ENCODE measurements at regions not wholly inside any gene's neighbourhood (a gene's known extent, or its start where the extent isn't known, plus 50 kb on each side); places are given as distances from the start of the nearest gene placed in this dataset.

DNA sequence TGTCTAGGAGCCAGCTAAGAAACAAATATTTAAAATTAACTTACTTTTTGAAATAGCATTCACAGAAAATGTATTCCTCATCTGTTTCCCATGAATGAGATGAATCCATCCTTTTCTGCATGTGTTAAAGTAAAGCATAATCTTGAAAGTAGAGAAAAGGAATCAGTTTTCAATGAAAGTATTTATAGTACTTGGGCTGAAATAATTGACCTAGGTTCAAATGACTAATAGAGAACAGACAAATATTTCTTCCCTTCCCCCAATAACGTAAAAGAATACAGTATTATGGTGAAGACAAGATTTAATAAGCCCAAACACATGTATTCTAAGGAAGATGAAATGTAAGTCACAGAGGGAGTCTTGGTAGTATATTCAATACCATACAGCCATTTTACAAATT lies 403.5 kb downstream of the ZNF608 start:
- DNase-seq (ENCODE audit: low read depth in 2 of 2), result peak; percentile 10 to 76
- H2AFZ ChIP-seq (ENCODE audit: low read length), result no peak overlapping the region
- no peaks in the 10 kb centered on the region for H3K79me2 ChIP-seq (ENCODE audit: control insufficient read depth, insufficient read depth, low read length)
- no peak overlapping the region for H3K9ac ChIP-seq (ENCODE audit: insufficient read depth, low read length)
- H3K27me3 ChIP-seq (ENCODE audit: control insufficient read depth, insufficient read depth, low read length), result no peaks in the 10 kb centered on the region
- H4K20me1 ChIP-seq (ENCODE audit: control insufficient read depth, extremely low read depth, insufficient read depth, low read length), result no peaks in the 10 kb centered on the region
- H3K36me3 ChIP-seq (ENCODE audit: control insufficient read depth, insufficient read depth, low read length), result no peaks in the 10 kb centered on the region
- peak overlapping the region; percentile 23 for H3K27ac ChIP-seq (ENCODE audit: insufficient read depth, low read length)
- TF ChIP-seq EZH2 (IDR thresholded peaks at IDR 0.05; ENCODE audit: low read length, missing control alignments), result no peak
- TF ChIP-seq, protein P1, sequence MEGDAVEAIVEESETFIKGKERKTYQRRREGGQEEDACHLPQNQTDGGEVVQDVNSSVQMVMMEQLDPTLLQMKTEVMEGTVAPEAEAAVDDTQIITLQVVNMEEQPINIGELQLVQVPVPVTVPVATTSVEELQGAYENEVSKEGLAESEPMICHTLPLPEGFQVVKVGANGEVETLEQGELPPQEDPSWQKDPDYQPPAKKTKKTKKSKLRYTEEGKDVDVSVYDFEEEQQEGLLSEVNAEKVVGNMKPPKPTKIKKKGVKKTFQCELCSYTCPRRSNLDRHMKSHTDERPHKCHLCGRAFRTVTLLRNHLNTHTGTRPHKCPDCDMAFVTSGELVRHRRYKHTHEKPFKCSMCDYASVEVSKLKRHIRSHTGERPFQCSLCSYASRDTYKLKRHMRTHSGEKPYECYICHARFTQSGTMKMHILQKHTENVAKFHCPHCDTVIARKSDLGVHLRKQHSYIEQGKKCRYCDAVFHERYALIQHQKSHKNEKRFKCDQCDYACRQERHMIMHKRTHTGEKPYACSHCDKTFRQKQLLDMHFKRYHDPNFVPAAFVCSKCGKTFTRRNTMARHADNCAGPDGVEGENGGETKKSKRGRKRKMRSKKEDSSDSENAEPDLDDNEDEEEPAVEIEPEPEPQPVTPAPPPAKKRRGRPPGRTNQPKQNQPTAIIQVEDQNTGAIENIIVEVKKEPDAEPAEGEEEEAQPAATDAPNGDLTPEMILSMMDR (conservative IDR thresholded peaks at IDR 0.05 in 1 of 2, IDR thresholded peaks at IDR 0.05 in 1 of 2; ENCODE audit: low read depth in 1 of 2, low read length in 2 of 2), result no peak
- H3K4me1 ChIP-seq (ENCODE audit: control insufficient read depth, extremely low read depth, insufficient read depth, low read length), result peaks cover 10% of the 10 kb centered on the region
- H3K4me2 ChIP-seq (ENCODE audit: extremely low read depth, insufficient read depth, low read length), result peak overlapping the region; percentile 66
- no peak overlapping the region for H3K4me3 ChIP-seq (replicated peaks in 1 of 4; ENCODE audit: control extremely low read depth in 1 of 4, insufficient read depth in 1 of 4, low read depth in 3 of 4, low read length in 4 of 4)
- H3K9me3 ChIP-seq (ENCODE audit: control insufficient read depth, insufficient read depth, low read depth, low read length), result no peaks in the 10 kb centered on the region

DNA sequence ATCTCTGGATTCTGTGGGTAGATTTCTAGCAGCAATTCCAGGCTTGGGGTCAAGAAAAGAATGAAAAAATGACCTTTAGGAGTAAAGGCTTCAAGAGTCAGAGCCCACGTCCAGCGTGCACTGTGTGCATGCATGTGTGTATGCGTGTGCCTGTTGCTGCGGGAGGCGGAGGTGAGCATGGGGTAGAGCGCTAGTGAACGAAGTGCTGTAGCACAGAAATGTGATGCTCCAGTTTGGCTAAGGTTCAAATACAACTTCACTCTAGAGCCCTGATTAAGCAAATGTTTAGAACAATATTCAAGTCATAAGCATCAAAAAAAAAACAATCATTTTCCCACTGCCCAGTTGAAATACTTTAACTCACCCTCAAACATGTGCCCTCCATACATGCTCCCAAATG lies 403.9 kb downstream of the ZNF608 start:
- Histone ChIP-seq H3K9me3 (ENCODE audit: control insufficient read depth, insufficient read depth, low read depth, low read length) (no peaks in the 10 kb centered on the region), H3K9ac (ENCODE audit: insufficient read depth, low read length) (no peak overlapping the region), H4K20me1 (ENCODE audit: control insufficient read depth, extremely low read depth, insufficient read depth, low read length) (no peaks in the 10 kb centered on the region), H3K27me3 (ENCODE audit: control insufficient read depth, insufficient read depth, low read length) (no peaks in the 10 kb centered on the region), H3K79me2 (ENCODE audit: control insufficient read depth, insufficient read depth, low read length) (no peaks in the 10 kb centered on the region), H3K27ac (ENCODE audit: insufficient read depth, low read length) (no peak overlapping the region), H2AFZ (ENCODE audit: low read length) (no peak overlapping the region), H3K4me1 (ENCODE audit: control insufficient read depth, extremely low read depth, insufficient read depth, low read length) (peaks cover 10% of the 10 kb centered on the region), H3K36me3 (ENCODE audit: control insufficient read depth, insufficient read depth, low read length) (no peaks in the 10 kb centered on the region), H3K4me2 (ENCODE audit: extremely low read depth, insufficient read depth, low read length) (peak overlapping the region; percentile 56), H3K4me3 (replicated peaks in 1 of 4; ENCODE audit: control extremely low read depth in 1 of 4, insufficient read depth in 1 of 4, low read depth in 3 of 4, low read length in 4 of 4) (no peak overlapping the region)
- DNase-seq (ENCODE audit: low read depth in 2 of 2), result peak in 1 of 2 donors; percentile 68
- TF ChIP-seq EZH2 (IDR thresholded peaks at IDR 0.05; ENCODE audit: low read length, missing control alignments), result no peak

DNA sequence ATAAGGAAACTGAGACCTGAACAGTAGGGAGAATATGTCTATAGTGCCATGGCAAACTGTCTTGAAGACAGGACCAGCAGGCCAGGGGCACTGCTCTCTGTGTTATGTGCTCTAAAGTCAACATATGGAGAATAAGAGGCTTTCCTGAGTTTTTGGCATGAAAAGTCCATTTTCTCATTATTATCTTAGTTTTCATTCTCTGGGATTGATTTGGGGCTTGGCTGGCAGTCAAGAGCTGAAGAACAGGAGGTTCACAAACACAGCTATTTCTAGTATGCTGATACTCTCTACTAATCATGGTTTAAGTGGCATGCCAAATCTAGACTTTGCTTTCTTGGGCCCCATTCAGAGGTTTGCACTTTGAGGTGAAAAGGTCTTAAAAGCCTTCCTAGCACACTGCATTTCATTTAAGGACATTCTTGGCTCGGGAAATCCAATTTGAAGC lies 404.4 kb downstream of the ZNF608 start:
- Histone ChIP-seq H3K27me3 (ENCODE audit: control insufficient read depth, insufficient read depth, low read length) (no peaks in the 10 kb centered on the region), H2AFZ (ENCODE audit: low read length) (no peak overlapping the region), H3K4me2 (ENCODE audit: extremely low read depth, insufficient read depth, low read length) (peak overlapping the region; percentile 56), H4K20me1 (ENCODE audit: control insufficient read depth, extremely low read depth, insufficient read depth, low read length) (no peaks in the 10 kb centered on the region), H3K36me3 (ENCODE audit: control insufficient read depth, insufficient read depth, low read length) (no peaks in the 10 kb centered on the region), H3K9me3 (ENCODE audit: control insufficient read depth, insufficient read depth, low read depth, low read length) (no peaks in the 10 kb centered on the region), H3K9ac (ENCODE audit: insufficient read depth, low read length) (no peak overlapping the region), H3K79me2 (ENCODE audit: control insufficient read depth, insufficient read depth, low read length) (no peaks in the 10 kb centered on the region), H3K4me1 (ENCODE audit: control insufficient read depth, extremely low read depth, insufficient read depth, low read length) (peaks cover 10% of the 10 kb centered on the region), H3K4me3 (replicated peaks in 1 of 4; ENCODE audit: control extremely low read depth in 1 of 4, insufficient read depth in 1 of 4, low read depth in 3 of 4, low read length in 4 of 4) (no peak overlapping the region), H3K27ac (ENCODE audit: insufficient read depth, low read length) (no peak overlapping the region)
- no peak for TF ChIP-seq EZH2 (IDR thresholded peaks at IDR 0.05; ENCODE audit: low read length, missing control alignments)
- TF ChIP-seq, protein P1 (conservative IDR thresholded peaks at IDR 0.05 in 1 of 2, IDR thresholded peaks at IDR 0.05 in 1 of 2; ENCODE audit: low read depth in 1 of 2, low read length in 2 of 2), result no peak
- peak; percentile 91 to 97 for DNase-seq (ENCODE audit: low read depth in 2 of 2)

Measured in fibroblast of lung (primary cell).